ENCODE measurements at regions not wholly inside any gene's neighbourhood (a gene's known extent, or its start where the extent isn't known, plus 50 kb on each side); places are given as distances from the start of the nearest gene placed in this dataset.
A peak's percentile ranks its signal among the peaks of the same experiment; 100 is the strongest.

GRCh38 chr7:118072893-118073674 is 110.9 kb upstream of the LSM8 start:
- no peaks in the 10 kb centered on the region for H3K27me3 ChIP-seq (ENCODE audit: control insufficient read depth, extremely low read depth, insufficient read depth, low read length)
- peak overlapping the region; percentile 58 for H3K27ac ChIP-seq (ENCODE audit: control insufficient read depth, insufficient read depth, low read length)
- no peaks in the 10 kb centered on the region for H4K20me1 ChIP-seq (ENCODE audit: control insufficient read depth, extremely low read depth, insufficient read depth, low read length)
- peak overlapping the region; percentile 45 for H3K4me2 ChIP-seq (ENCODE audit: control insufficient read depth, extremely low read depth, insufficient read depth, low read depth, low read length)
- dilution Hi-C loops (cut with MboI; ENCODE audit: extremely low pct_ligation_motif_present, low sequenced_read_pairs), result no loop called here
- peaks cover 36% of the 10 kb centered on the region for H3K4me1 ChIP-seq (ENCODE audit: control insufficient read depth, extremely low read depth, insufficient read depth, low read length)
- H3K9me1 ChIP-seq (ENCODE audit: control insufficient read depth, extremely low read depth, insufficient read depth, low read length), result no peaks in the 10 kb centered on the region
- no peak overlapping the region for H3K9ac ChIP-seq (ENCODE audit: control insufficient read depth, extremely low read depth, insufficient read depth, low read length)
- H3K79me2 ChIP-seq (ENCODE audit: control insufficient read depth, insufficient read depth, low read length), result no peaks in the 10 kb centered on the region
- no peaks in the 10 kb centered on the region for H3K36me3 ChIP-seq (ENCODE audit: control insufficient read depth in 2 of 2, extremely low read depth in 1 of 2, insufficient read depth in 2 of 2, low read length in 2 of 2)
- H3K9me3 ChIP-seq (ENCODE audit: control insufficient read depth, low read depth, low read length), result no peaks in the 10 kb centered on the region
- peak; percentile 23 for FAIRE-seq
- H2AFZ ChIP-seq (ENCODE audit: control insufficient read depth, low read length), result peak overlapping the region; percentile 84
- H3K4me3 ChIP-seq (ENCODE audit: control insufficient read depth in 2 of 3, extremely low read depth in 1 of 3, insufficient read depth in 2 of 3, low read depth in 1 of 3, low read length in 3 of 3), result no peak overlapping the region
- no peak for DNase-seq (ENCODE audit: low read depth, low spot score)
- no peak for TF ChIP-seq EZH2 (IDR thresholded peaks at IDR 0.05; ENCODE audit: low read length)
- TF ChIP-seq, protein P1, sequence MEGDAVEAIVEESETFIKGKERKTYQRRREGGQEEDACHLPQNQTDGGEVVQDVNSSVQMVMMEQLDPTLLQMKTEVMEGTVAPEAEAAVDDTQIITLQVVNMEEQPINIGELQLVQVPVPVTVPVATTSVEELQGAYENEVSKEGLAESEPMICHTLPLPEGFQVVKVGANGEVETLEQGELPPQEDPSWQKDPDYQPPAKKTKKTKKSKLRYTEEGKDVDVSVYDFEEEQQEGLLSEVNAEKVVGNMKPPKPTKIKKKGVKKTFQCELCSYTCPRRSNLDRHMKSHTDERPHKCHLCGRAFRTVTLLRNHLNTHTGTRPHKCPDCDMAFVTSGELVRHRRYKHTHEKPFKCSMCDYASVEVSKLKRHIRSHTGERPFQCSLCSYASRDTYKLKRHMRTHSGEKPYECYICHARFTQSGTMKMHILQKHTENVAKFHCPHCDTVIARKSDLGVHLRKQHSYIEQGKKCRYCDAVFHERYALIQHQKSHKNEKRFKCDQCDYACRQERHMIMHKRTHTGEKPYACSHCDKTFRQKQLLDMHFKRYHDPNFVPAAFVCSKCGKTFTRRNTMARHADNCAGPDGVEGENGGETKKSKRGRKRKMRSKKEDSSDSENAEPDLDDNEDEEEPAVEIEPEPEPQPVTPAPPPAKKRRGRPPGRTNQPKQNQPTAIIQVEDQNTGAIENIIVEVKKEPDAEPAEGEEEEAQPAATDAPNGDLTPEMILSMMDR (optimal IDR thresholded peaks at IDR 0.05 in 1 of 3, IDR thresholded peaks at IDR 0.05 in 1 of 3, conservative IDR thresholded peaks at IDR 0.05 in 1 of 3; ENCODE audit: extremely low read depth in 1 of 3, insufficient read depth in 2 of 3, low read length in 3 of 3), result no peak

GRCh38 chr7:118075936-118076335 is 108.0 kb upstream of the LSM8 start:
- no peaks in the 10 kb centered on the region for H3K9me3 ChIP-seq (ENCODE audit: control insufficient read depth, low read depth, low read length)
- H3K4me2 ChIP-seq (ENCODE audit: control insufficient read depth, extremely low read depth, insufficient read depth, low read depth, low read length), result no peak overlapping the region
- TF ChIP-seq, protein P1 (optimal IDR thresholded peaks at IDR 0.05 in 1 of 3, IDR thresholded peaks at IDR 0.05 in 1 of 3, conservative IDR thresholded peaks at IDR 0.05 in 1 of 3; ENCODE audit: extremely low read depth in 1 of 3, insufficient read depth in 2 of 3, low read length in 3 of 3), result no peak
- no peak for TF ChIP-seq EZH2 (IDR thresholded peaks at IDR 0.05; ENCODE audit: low read length)
- no peak overlapping the region for H3K4me3 ChIP-seq (ENCODE audit: control insufficient read depth in 2 of 3, extremely low read depth in 1 of 3, insufficient read depth in 2 of 3, low read depth in 1 of 3, low read length in 3 of 3)
- H3K27ac ChIP-seq (ENCODE audit: control insufficient read depth, insufficient read depth, low read length), result peak overlapping the region; percentile 3
- H3K4me1 ChIP-seq (ENCODE audit: control insufficient read depth, extremely low read depth, insufficient read depth, low read length), result peaks cover 61% of the 10 kb centered on the region
- no peaks in the 10 kb centered on the region for H4K20me1 ChIP-seq (ENCODE audit: control insufficient read depth, extremely low read depth, insufficient read depth, low read length)
- no peak overlapping the region for H3K9ac ChIP-seq (ENCODE audit: control insufficient read depth, extremely low read depth, insufficient read depth, low read length)
- dilution Hi-C loops (cut with MboI; ENCODE audit: extremely low pct_ligation_motif_present, low sequenced_read_pairs), result no loop called here
- no peak for FAIRE-seq
- no peak for DNase-seq (ENCODE audit: low read depth, low spot score)
- H2AFZ ChIP-seq (ENCODE audit: control insufficient read depth, low read length), result no peak overlapping the region
- H3K27me3 ChIP-seq (ENCODE audit: control insufficient read depth, extremely low read depth, insufficient read depth, low read length), result no peaks in the 10 kb centered on the region
- no peaks in the 10 kb centered on the region for H3K79me2 ChIP-seq (ENCODE audit: control insufficient read depth, insufficient read depth, low read length)
- no peaks in the 10 kb centered on the region for H3K9me1 ChIP-seq (ENCODE audit: control insufficient read depth, extremely low read depth, insufficient read depth, low read length)
- H3K36me3 ChIP-seq (ENCODE audit: control insufficient read depth in 2 of 2, extremely low read depth in 1 of 2, insufficient read depth in 2 of 2, low read length in 2 of 2), result no peaks in the 10 kb centered on the region

Measured in keratinocyte (primary cell).